B cell (primary cell): ENCODE measurements at regions not wholly inside any gene's neighbourhood (a gene's known extent, or its start where the extent isn't known, plus 50 kb on each side); places are given as distances from the start of the nearest gene placed in this dataset.

Experiments used
- ATAC-seq: fragments of 200-7000 bp; cut with Tn5 transposase; one replicate; pipeline ENCODE4 v1.10.0; 2021; ENCODE audit warnings: low read depth, mild to moderate bottlenecking, moderate number of reproducible peaks, moderate library complexity
- CTCF ChIA-PET: fragments of 350-600 bp; sonication (Branson Sonifier 250); formaldehyde crosslinking; loops from one replicate; lab custom pipeline; 2021; ENCODE audit warnings: antibody characterized with exemption, inconsistent platforms; lab: Charles Lee
- POLR2A ChIA-PET: fragments of 350-600 bp; sonication (Branson Sonifier 250); formaldehyde crosslinking; loops from one replicate; lab custom pipeline; 2021; ENCODE audit warnings: antibody characterized with exemption; lab: Charles Lee
- DNase-seq: peaks from one replicate; pipeline ENCODE4 v3.0.0; 2013
- H2AFZ ChIP-seq: 2 replicates; pipeline ENCODE4 v1.6.1; 2012; ENCODE audit warnings: mild to moderate bottlenecking, low read depth, low read length; ENCODE audit not compliant: insufficient read depth, poor library complexity, severe bottlenecking
- H3K27ac ChIP-seq, 2 donors: 1 replicate in 1 of 2; 2 replicates in 1 of 2; pipeline ENCODE4 v1.5.1; 2012 to 2013; ENCODE audit warnings: low read length in 2 of 2, mild to moderate bottlenecking in 2 of 2, moderate library complexity in 1 of 2
- H3K27me3 ChIP-seq, 4 experiments: fragments of 200-600 bp in 1 of 4; sonication (generic) in 1 of 4; replicated peaks in 1 of 4; 1 replicate in 2 of 4; 2 replicates in 2 of 4; pipeline versions ENCODE4 v1.6.1 to v1.7.0; 2013 to 2016; ENCODE audit warnings: low read length in 3 of 4, mild to moderate bottlenecking in 2 of 4, mixed read lengths in 1 of 4, moderate library complexity in 1 of 4; ENCODE audit not compliant: insufficient read depth in 4 of 4, control insufficient read depth in 3 of 4; ENCODE audit errors: control extremely low read depth in 1 of 4
- H3K36me3 ChIP-seq, 2 experiments: replicated peaks in 1 of 2; 1 replicate in 1 of 2; 2 replicates in 1 of 2; pipeline versions ENCODE4 v1.6.1 to v1.7.1; 2013; ENCODE audit warnings: low read length in 1 of 2; ENCODE audit not compliant: insufficient read depth in 2 of 2, control insufficient read depth in 1 of 2; ENCODE audit errors: control extremely low read depth in 1 of 2, extremely low read depth in 1 of 2
- H3K4me1 ChIP-seq, 2 donors: fragments of 200-600 bp in 1 of 2; sonication (generic) in 1 of 2; 1 replicate in 1 of 2; 2 replicates in 1 of 2; pipeline versions ENCODE4 v1.5.1 to v1.6.1; 2013 to 2017; ENCODE audit warnings: low read length in 2 of 2; ENCODE audit not compliant: control insufficient read depth in 2 of 2, insufficient read depth in 2 of 2
- H3K4me2 ChIP-seq: replicated peaks from 2 replicates; pipeline ENCODE3; 2012; ENCODE audit warnings: mild to moderate bottlenecking, low read depth, low read length; ENCODE audit not compliant: poor library complexity, severe bottlenecking
- H3K4me3 ChIP-seq, 5 experiments: fragments of 200-600 bp in 1 of 5; sonication (generic) in 1 of 5; 1 replicate in 3 of 5; 2 replicates in 2 of 5; pipeline versions ENCODE4 v1.5.1 to v1.7.0; 2011 to 2016; ENCODE audit warnings: low read length in 4 of 5, mild to moderate bottlenecking in 4 of 5, low read depth in 2 of 5, control low read depth in 1 of 5, moderate library complexity in 1 of 5; ENCODE audit not compliant: insufficient read depth in 1 of 5; ENCODE audit errors: control extremely low read depth in 1 of 5, extremely low read depth in 1 of 5
- H3K79me2 ChIP-seq: fragments of 200-600 bp; sonication (generic); one replicate; pipeline ENCODE4 v1.6.0; 2016; ENCODE audit warnings: low read length; ENCODE audit not compliant: control insufficient read depth, insufficient read depth
- H3K9ac ChIP-seq: fragments of 200-600 bp; sonication (generic); 2 replicates; pipeline ENCODE4 v1.6.1; 2017; ENCODE audit warnings: mild to moderate bottlenecking, low read length, moderate library complexity
- H3K9me3 ChIP-seq, 3 donors: one replicate each; pipeline versions ENCODE4 v1.6.1 to v1.7.1; 2013; ENCODE audit warnings: low read length in 2 of 3; ENCODE audit not compliant: control insufficient read depth in 2 of 3, insufficient read depth in 1 of 3; ENCODE audit errors: control extremely low read depth in 1 of 3
- H4K20me1 ChIP-seq: 2 replicates; pipeline ENCODE4 v1.6.0; 2012; ENCODE audit warnings: mild to moderate bottlenecking, low read length; ENCODE audit not compliant: insufficient read depth, control insufficient read depth, poor library complexity, severe bottlenecking
- H3K27ac Mint-ChIP-seq: one replicate; pipeline ENCODE4 v1.8.0; 2021; ENCODE audit warnings: mixed read lengths
- H3K27me3 Mint-ChIP-seq: one replicate; pipeline ENCODE4 v1.8.0; 2021; ENCODE audit warnings: mixed read lengths
- H3K4me1 Mint-ChIP-seq: one replicate; pipeline ENCODE4 v1.8.0; 2021; ENCODE audit warnings: mixed read lengths
- H3K4me3 Mint-ChIP-seq: one replicate; pipeline ENCODE4 v1.8.0; 2021; ENCODE audit warnings: mixed read lengths
- H3K9me3 Mint-ChIP-seq: one replicate; pipeline ENCODE4 v1.8.0; 2022; ENCODE audit warnings: mixed read lengths; ENCODE audit not compliant: insufficient read depth
- CTCF ChIP-seq: fragments of 200-600 bp; IDR thresholded peaks from one replicate; pipeline ENCODE4 v1.8.0; 2022; ENCODE audit warnings: antibody characterized with exemption, mild to moderate bottlenecking
- EZH2 ChIP-seq: IDR thresholded peaks from 2 replicates; pipeline ENCODE4 v1.6.1; 2012; ENCODE audit warnings: borderline replicate concordance, low read depth, mild to moderate bottlenecking, moderate library complexity, low read length; ENCODE audit not compliant: insufficient read depth, poor library complexity, severe bottlenecking
- WGBS: methylation state at CpG from one replicate; pipeline ENCODE4 v1.1.5; 2013; ENCODE audit warnings: missing lambda C conversion rate; ENCODE audit not compliant: insufficient coverage; 5-methylcytosine and 5-hydroxymethylcytosine counted together
- intact Hi-C: fragments of 100-400 bp; cut with micrococcal nuclease; formaldehyde crosslinking; loops from one replicate; pipeline ENCODE4 v1.10.0; 2022

DNA sequence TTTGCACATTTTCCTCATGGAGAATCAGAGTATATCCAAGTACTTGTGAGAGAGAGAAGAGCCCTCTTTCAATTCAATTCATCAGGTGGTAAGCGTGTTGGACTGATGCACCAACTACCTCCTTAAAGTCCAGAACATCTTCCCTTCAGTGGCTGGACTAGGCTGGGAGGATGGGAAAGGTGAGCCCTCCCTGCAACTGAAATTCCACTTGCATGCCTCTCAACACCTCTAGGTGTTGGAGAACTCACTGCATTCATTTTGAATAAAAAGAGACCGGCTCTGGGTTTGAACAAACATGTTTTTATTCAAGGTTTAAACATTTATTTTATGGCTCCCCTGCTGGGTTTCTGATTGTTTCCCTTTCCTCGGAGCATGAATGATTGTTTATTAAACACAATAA, 573.5 kb downstream of the CCSER2 start:
- DNase-seq = no peak
- H3K79me2 ChIP-seq = no peaks in the 10 kb centered on the region
- no peaks in the 10 kb centered on the region for H3K36me3 ChIP-seq
- no peak for ATAC-seq
- no peaks in the 10 kb centered on the region for H3K27me3 ChIP-seq
- no peaks in the 10 kb centered on the region for H3K9me3 ChIP-seq
- Mint-ChIP-seq H3K27ac (no peak overlapping the region), H3K4me1 (no peaks in the 10 kb centered on the region), H3K4me3 (no peak overlapping the region), H3K27me3 (no peaks in the 10 kb centered on the region), H3K9me3 (no peaks in the 10 kb centered on the region)
- no peak overlapping the region for H3K4me3 ChIP-seq
- ChIA-PET POLR2A (no interaction called here), CTCF (no interaction called here)
- no peak overlapping the region for H3K27ac ChIP-seq
- TF ChIP-seq CTCF = no peak
- TF ChIP-seq EZH2 = no peak
- no peak overlapping the region for H3K4me2 ChIP-seq
- H3K9ac ChIP-seq = no peak overlapping the region
- no CpG with 5 or more reads among the region's 3 CpGs for WGBS
- no peaks in the 10 kb centered on the region for H4K20me1 ChIP-seq
- intact Hi-C loops = no loop called here
- H3K4me1 ChIP-seq = no peaks in the 10 kb centered on the region
- H2AFZ ChIP-seq = no peak overlapping the region

DNA sequence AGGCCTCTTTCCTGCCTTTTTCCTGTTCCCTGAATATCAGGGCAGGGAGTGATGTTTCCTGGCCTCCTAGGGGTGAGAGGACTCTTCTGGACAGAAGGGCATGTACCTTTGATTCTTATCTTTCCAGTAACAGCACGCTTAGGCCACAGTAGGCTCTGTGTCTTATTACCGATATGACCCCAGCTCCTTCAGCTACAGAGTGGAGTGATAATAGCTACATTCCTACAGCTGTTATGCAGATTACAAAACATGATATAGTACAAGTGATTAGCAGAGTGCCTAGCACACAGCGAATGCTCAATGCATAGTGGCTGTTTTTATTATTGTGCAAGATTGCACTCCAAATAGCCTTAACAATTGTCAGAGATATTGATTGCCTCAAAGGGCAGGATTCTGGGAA, 574.2 kb downstream of the CCSER2 start:
- WGBS = 73% methylated on average over 2 of the region's 3 CpGs
- CTCF ChIA-PET = no interaction called here

More for the DNA sequence above, 574.2 kb downstream of the CCSER2 start:
- POLR2A ChIA-PET = no interaction called here
- Histone ChIP-seq H3K36me3 (no peaks in the 10 kb centered on the region), H3K4me3 (no peak overlapping the region), H3K79me2 (no peaks in the 10 kb centered on the region), H3K4me1 (no peaks in the 10 kb centered on the region), H4K20me1 (no peaks in the 10 kb centered on the region), H3K27ac (no peak overlapping the region), H3K9me3 (no peaks in the 10 kb centered on the region), H3K4me2 (no peak overlapping the region), H2AFZ (no peak overlapping the region), H3K9ac (no peak overlapping the region), H3K27me3 (no peaks in the 10 kb centered on the region)
- TF ChIP-seq CTCF (no peak), EZH2 (no peak)
- no peaks in the 10 kb centered on the region for H3K4me1 Mint-ChIP-seq
- H3K4me3 Mint-ChIP-seq = no peak overlapping the region
- H3K27ac Mint-ChIP-seq = no peak overlapping the region
- H3K9me3 Mint-ChIP-seq = no peaks in the 10 kb centered on the region
- no peaks in the 10 kb centered on the region for H3K27me3 Mint-ChIP-seq
- ATAC-seq (no peak), DNase-seq (no peak)
- intact Hi-C loops = no loop called here
